B cell (primary cell): ENCODE measurements at regions not wholly inside any gene's neighbourhood (a gene's known extent, or its start where the extent isn't known, plus 50 kb on each side); places are given as distances from the start of the nearest gene placed in this dataset.

Experiments used
- ATAC-seq: fragments of 200-7000 bp; cut with Tn5 transposase; one replicate; pipeline ENCODE4 v1.10.0; 2021; ENCODE audit warnings: low read depth, mild to moderate bottlenecking, moderate number of reproducible peaks, moderate library complexity
- CTCF ChIA-PET: fragments of 350-600 bp; sonication (Branson Sonifier 250); formaldehyde crosslinking; loops from one replicate; lab custom pipeline; 2021; ENCODE audit warnings: antibody characterized with exemption, inconsistent platforms; lab: Charles Lee
- POLR2A ChIA-PET: fragments of 350-600 bp; sonication (Branson Sonifier 250); formaldehyde crosslinking; loops from one replicate; lab custom pipeline; 2021; ENCODE audit warnings: antibody characterized with exemption; lab: Charles Lee
- DNase-seq: peaks from one replicate; pipeline ENCODE4 v3.0.0; 2013
- H2AFZ ChIP-seq: 2 replicates; pipeline ENCODE4 v1.6.1; 2012; ENCODE audit warnings: mild to moderate bottlenecking, low read depth, low read length; ENCODE audit not compliant: insufficient read depth, poor library complexity, severe bottlenecking
- H3K27ac ChIP-seq, 2 donors: 1 replicate in 1 of 2; 2 replicates in 1 of 2; pipeline ENCODE4 v1.5.1; 2012 to 2013; ENCODE audit warnings: low read length in 2 of 2, mild to moderate bottlenecking in 2 of 2, moderate library complexity in 1 of 2
- H3K27me3 ChIP-seq, 4 experiments: fragments of 200-600 bp in 1 of 4; sonication (generic) in 1 of 4; replicated peaks in 1 of 4; 1 replicate in 2 of 4; 2 replicates in 2 of 4; pipeline versions ENCODE4 v1.6.1 to v1.7.0; 2013 to 2016; ENCODE audit warnings: low read length in 3 of 4, mild to moderate bottlenecking in 2 of 4, mixed read lengths in 1 of 4, moderate library complexity in 1 of 4; ENCODE audit not compliant: insufficient read depth in 4 of 4, control insufficient read depth in 3 of 4; ENCODE audit errors: control extremely low read depth in 1 of 4
- H3K36me3 ChIP-seq, 2 experiments: replicated peaks in 1 of 2; 1 replicate in 1 of 2; 2 replicates in 1 of 2; pipeline versions ENCODE4 v1.6.1 to v1.7.1; 2013; ENCODE audit warnings: low read length in 1 of 2; ENCODE audit not compliant: insufficient read depth in 2 of 2, control insufficient read depth in 1 of 2; ENCODE audit errors: control extremely low read depth in 1 of 2, extremely low read depth in 1 of 2
- H3K4me1 ChIP-seq, 2 donors: fragments of 200-600 bp in 1 of 2; sonication (generic) in 1 of 2; 1 replicate in 1 of 2; 2 replicates in 1 of 2; pipeline versions ENCODE4 v1.5.1 to v1.6.1; 2013 to 2017; ENCODE audit warnings: low read length in 2 of 2; ENCODE audit not compliant: control insufficient read depth in 2 of 2, insufficient read depth in 2 of 2
- H3K4me2 ChIP-seq: replicated peaks from 2 replicates; pipeline ENCODE3; 2012; ENCODE audit warnings: mild to moderate bottlenecking, low read depth, low read length; ENCODE audit not compliant: poor library complexity, severe bottlenecking
- H3K4me3 ChIP-seq, 5 experiments: fragments of 200-600 bp in 1 of 5; sonication (generic) in 1 of 5; 1 replicate in 3 of 5; 2 replicates in 2 of 5; pipeline versions ENCODE4 v1.5.1 to v1.7.0; 2011 to 2016; ENCODE audit warnings: low read length in 4 of 5, mild to moderate bottlenecking in 4 of 5, low read depth in 2 of 5, control low read depth in 1 of 5, moderate library complexity in 1 of 5; ENCODE audit not compliant: insufficient read depth in 1 of 5; ENCODE audit errors: control extremely low read depth in 1 of 5, extremely low read depth in 1 of 5
- H3K79me2 ChIP-seq: fragments of 200-600 bp; sonication (generic); one replicate; pipeline ENCODE4 v1.6.0; 2016; ENCODE audit warnings: low read length; ENCODE audit not compliant: control insufficient read depth, insufficient read depth
- H3K9ac ChIP-seq: fragments of 200-600 bp; sonication (generic); 2 replicates; pipeline ENCODE4 v1.6.1; 2017; ENCODE audit warnings: mild to moderate bottlenecking, low read length, moderate library complexity
- H3K9me3 ChIP-seq, 3 donors: one replicate each; pipeline versions ENCODE4 v1.6.1 to v1.7.1; 2013; ENCODE audit warnings: low read length in 2 of 3; ENCODE audit not compliant: control insufficient read depth in 2 of 3, insufficient read depth in 1 of 3; ENCODE audit errors: control extremely low read depth in 1 of 3
- H4K20me1 ChIP-seq: 2 replicates; pipeline ENCODE4 v1.6.0; 2012; ENCODE audit warnings: mild to moderate bottlenecking, low read length; ENCODE audit not compliant: insufficient read depth, control insufficient read depth, poor library complexity, severe bottlenecking
- H3K27ac Mint-ChIP-seq: one replicate; pipeline ENCODE4 v1.8.0; 2021; ENCODE audit warnings: mixed read lengths
- H3K27me3 Mint-ChIP-seq: one replicate; pipeline ENCODE4 v1.8.0; 2021; ENCODE audit warnings: mixed read lengths
- H3K4me1 Mint-ChIP-seq: one replicate; pipeline ENCODE4 v1.8.0; 2021; ENCODE audit warnings: mixed read lengths
- H3K4me3 Mint-ChIP-seq: one replicate; pipeline ENCODE4 v1.8.0; 2021; ENCODE audit warnings: mixed read lengths
- H3K9me3 Mint-ChIP-seq: one replicate; pipeline ENCODE4 v1.8.0; 2022; ENCODE audit warnings: mixed read lengths; ENCODE audit not compliant: insufficient read depth
- CTCF ChIP-seq: fragments of 200-600 bp; IDR thresholded peaks from one replicate; pipeline ENCODE4 v1.8.0; 2022; ENCODE audit warnings: antibody characterized with exemption, mild to moderate bottlenecking
- EZH2 ChIP-seq: IDR thresholded peaks from 2 replicates; pipeline ENCODE4 v1.6.1; 2012; ENCODE audit warnings: borderline replicate concordance, low read depth, mild to moderate bottlenecking, moderate library complexity, low read length; ENCODE audit not compliant: insufficient read depth, poor library complexity, severe bottlenecking
- WGBS: methylation state at CpG from one replicate; pipeline ENCODE4 v1.1.5; 2013; ENCODE audit warnings: missing lambda C conversion rate; ENCODE audit not compliant: insufficient coverage; 5-methylcytosine and 5-hydroxymethylcytosine counted together
- intact Hi-C: fragments of 100-400 bp; cut with micrococcal nuclease; formaldehyde crosslinking; loops from one replicate; pipeline ENCODE4 v1.10.0; 2022

- Histone ChIP-seq H3K4me2 (no peak overlapping the region), H3K27ac (no peak overlapping the region), H3K27me3 (no peaks in the 10 kb centered on the region), H4K20me1 (no peaks in the 10 kb centered on the region), H3K4me3 (no peak overlapping the region), H2AFZ (no peak overlapping the region), H3K36me3 (no peaks in the 10 kb centered on the region), H3K4me1 (no peaks in the 10 kb centered on the region), H3K79me2 (no peaks in the 10 kb centered on the region), H3K9me3 (peaks cover 0 to 4% (median 0%) of the 10 kb centered on the region in 3 donors), H3K9ac (no peak overlapping the region)
- 82% methylated on average over 3 of the region's 5 CpGs for WGBS
- no peak for ATAC-seq
- no peak for TF ChIP-seq EZH2
- TF ChIP-seq CTCF: no peak
- intact Hi-C loops: no loop called here
- DNase-seq: no peak
- Mint-ChIP-seq H3K27ac (no peak overlapping the region), H3K27me3 (no peaks in the 10 kb centered on the region), H3K4me3 (no peak overlapping the region), H3K9me3 (no peaks in the 10 kb centered on the region), H3K4me1 (no peaks in the 10 kb centered on the region)
- CTCF ChIA-PET: no interaction called here
- POLR2A ChIA-PET: no interaction called here
Observed at GRCh38 chr12:114780746-114781399, 96.9 kb upstream of the TBX3 start.

GRCh38 chr12:114779647-114780046 is 95.7 kb upstream of the TBX3 start:
- H3K9me3 Mint-ChIP-seq: no peaks in the 10 kb centered on the region
- H3K27ac Mint-ChIP-seq: no peak overlapping the region
- POLR2A ChIA-PET: no interaction called here
- no peak for ATAC-seq
- H3K4me1 Mint-ChIP-seq: no peaks in the 10 kb centered on the region
- Histone ChIP-seq H3K27me3 (no peaks in the 10 kb centered on the region), H3K79me2 (no peaks in the 10 kb centered on the region), H3K9ac (no peak overlapping the region), H3K4me2 (no peak overlapping the region), H4K20me1 (no peaks in the 10 kb centered on the region), H2AFZ (no peak overlapping the region), H3K4me3 (no peak overlapping the region), H3K27ac (no peak overlapping the region), H3K36me3 (no peaks in the 10 kb centered on the region), H3K4me1 (no peaks in the 10 kb centered on the region), H3K9me3 (no peaks in the 10 kb centered on the region)
- TF ChIP-seq CTCF (no peak), EZH2 (no peak)
- H3K4me3 Mint-ChIP-seq: no peak overlapping the region
- CTCF ChIA-PET: no interaction called here
- intact Hi-C loops: no loop called here
- no peak for DNase-seq
- peaks cover 4% of the 10 kb centered on the region for H3K27me3 Mint-ChIP-seq
